ENCODE measurements at regions not wholly inside any gene's neighbourhood (a gene's known extent, or its start where the extent isn't known, plus 50 kb on each side); places are given as distances from the start of the nearest gene placed in this dataset.

GRCh38 chr15:58279654-58280053, 141.5 kb downstream of the AQP9 start:
- H2AFZ ChIP-seq (ENCODE audit: low read length): no peak overlapping the region
- TF ChIP-seq CTCF (IDR thresholded peaks at IDR 0.05; ENCODE audit: low read length) (no peak), EZH2 (IDR thresholded peaks at IDR 0.05; ENCODE audit: borderline replicate concordance, low read length) (no peak)
- H3K4me1 ChIP-seq (ENCODE audit: insufficient read depth, low read length, severe bottlenecking): no peaks in the 10 kb centered on the region
- no peaks in the 10 kb centered on the region for H3K9me2 ChIP-seq (ENCODE audit: low read depth, low read length)
- H3K4me3 ChIP-seq (ENCODE audit: low read depth, low read length, poor library complexity, severe bottlenecking): no peak overlapping the region
- no peak overlapping the region for H3K27ac ChIP-seq (ENCODE audit: low read depth, low read length, poor library complexity, severe bottlenecking)
- no peaks in the 10 kb centered on the region for H3K79me2 ChIP-seq (ENCODE audit: insufficient read depth, low read length)
- H3F3A ChIP-seq (ENCODE audit: insufficient read depth, low read length): no peaks in the 10 kb centered on the region
- H3K27me3 ChIP-seq (ENCODE audit: insufficient read depth, low read length): 0 out of 2 replicates have a peak, but pooled peaks cover 4% of the 10 kb centered on the region
- H4K20me1 ChIP-seq (ENCODE audit: insufficient read depth, low read length): no peaks in the 10 kb centered on the region
- H3K4me2 ChIP-seq (ENCODE audit: low read length): no peak overlapping the region
- no peak overlapping the region for H3K9ac ChIP-seq (ENCODE audit: low read length)
- no peaks in the 10 kb centered on the region for H3K36me3 ChIP-seq (ENCODE audit: insufficient read depth, low read length)
- no peaks in the 10 kb centered on the region for H3K9me3 ChIP-seq (ENCODE audit: low read length)

DNA sequence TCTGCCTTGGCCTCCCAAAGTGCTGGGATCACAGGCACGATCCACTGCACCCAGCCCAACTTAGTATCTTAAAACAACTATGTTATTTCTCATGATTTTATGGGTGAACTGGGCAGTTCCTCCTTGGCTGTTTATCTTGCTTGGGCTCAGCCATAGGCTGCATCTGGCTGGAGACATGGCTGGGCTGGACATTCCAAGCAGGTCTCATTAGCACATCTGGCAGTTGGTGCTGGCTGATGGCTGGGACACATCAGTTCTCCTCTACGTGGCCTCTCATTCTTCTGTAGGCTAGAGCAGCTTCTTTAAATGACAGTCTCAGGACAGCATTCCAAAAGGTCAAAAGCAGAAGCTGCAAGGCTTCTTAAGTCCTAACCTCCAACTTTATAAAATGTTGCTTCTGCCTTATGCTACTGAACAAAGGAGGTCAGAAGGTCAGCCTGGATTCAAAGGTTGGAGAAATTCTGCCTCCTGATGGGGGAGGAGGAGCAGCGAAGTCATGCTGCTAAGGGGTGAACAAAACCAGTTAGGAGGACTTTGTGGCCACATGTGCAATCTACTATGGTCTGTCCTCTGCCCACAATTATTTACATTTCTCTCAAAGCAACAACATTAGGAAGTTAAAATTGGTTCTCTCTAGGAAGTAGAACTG, 144.0 kb downstream of the AQP9 start:
- no peaks in the 10 kb centered on the region for H3K9me2 ChIP-seq (ENCODE audit: low read depth, low read length)
- H3K4me2 ChIP-seq (ENCODE audit: low read length): no peak overlapping the region
- no peak overlapping the region for H2AFZ ChIP-seq (ENCODE audit: low read length)
- H3K9me3 ChIP-seq (ENCODE audit: low read length): no peaks in the 10 kb centered on the region
- H3K4me1 ChIP-seq (ENCODE audit: insufficient read depth, low read length, severe bottlenecking): peaks cover 6% of the 10 kb centered on the region
- no peaks in the 10 kb centered on the region for H4K20me1 ChIP-seq (ENCODE audit: insufficient read depth, low read length)
- H3K4me3 ChIP-seq (ENCODE audit: low read depth, low read length, poor library complexity, severe bottlenecking): no peak overlapping the region
- H3K27me3 ChIP-seq (ENCODE audit: insufficient read depth, low read length): 0 out of 2 replicates have a peak, but pooled peaks cover 4% of the 10 kb centered on the region
- TF ChIP-seq CTCF (IDR thresholded peaks at IDR 0.05; ENCODE audit: low read length): no peak
- no peak for TF ChIP-seq EZH2 (IDR thresholded peaks at IDR 0.05; ENCODE audit: borderline replicate concordance, low read length)
- no peak overlapping the region for H3K27ac ChIP-seq (ENCODE audit: low read depth, low read length, poor library complexity, severe bottlenecking)
- no peak overlapping the region for H3K9ac ChIP-seq (ENCODE audit: low read length)
- no peaks in the 10 kb centered on the region for H3F3A ChIP-seq (ENCODE audit: insufficient read depth, low read length)
- H3K36me3 ChIP-seq (ENCODE audit: insufficient read depth, low read length): no peaks in the 10 kb centered on the region
- no peaks in the 10 kb centered on the region for H3K79me2 ChIP-seq (ENCODE audit: insufficient read depth, low read length)

DNA sequence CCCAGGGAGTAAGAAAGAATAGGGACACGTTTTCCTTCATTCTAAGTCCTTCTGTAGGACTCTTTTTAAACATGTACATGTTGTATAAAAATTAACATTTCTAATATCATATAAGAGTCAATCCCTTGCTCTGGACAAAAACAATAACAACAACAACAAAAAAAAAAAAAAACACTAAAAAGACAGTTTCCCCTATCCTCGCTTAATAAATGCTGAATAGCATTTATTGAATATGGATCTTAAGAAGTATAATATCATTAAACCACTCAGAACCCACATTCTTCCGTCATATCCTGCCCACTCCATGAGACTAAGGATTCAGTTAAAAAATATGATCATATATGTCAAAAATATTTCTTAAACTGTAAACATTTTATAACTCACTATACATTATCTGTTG, 145.1 kb downstream of the AQP9 start:
- H3K9me3 ChIP-seq (ENCODE audit: low read length): no peaks in the 10 kb centered on the region
- H3K4me3 ChIP-seq (ENCODE audit: low read depth, low read length, poor library complexity, severe bottlenecking): no peak overlapping the region
- H3F3A ChIP-seq (ENCODE audit: insufficient read depth, low read length): no peaks in the 10 kb centered on the region
- H3K4me2 ChIP-seq (ENCODE audit: low read length): no peak overlapping the region
- H3K9ac ChIP-seq (ENCODE audit: low read length): no peak overlapping the region
- no peaks in the 10 kb centered on the region for H3K36me3 ChIP-seq (ENCODE audit: insufficient read depth, low read length)
- TF ChIP-seq EZH2 (IDR thresholded peaks at IDR 0.05; ENCODE audit: borderline replicate concordance, low read length): no peak
- no peak for TF ChIP-seq CTCF (IDR thresholded peaks at IDR 0.05; ENCODE audit: low read length)
- no peaks in the 10 kb centered on the region for H3K79me2 ChIP-seq (ENCODE audit: insufficient read depth, low read length)
- H3K4me1 ChIP-seq (ENCODE audit: insufficient read depth, low read length, severe bottlenecking): peaks cover 6% of the 10 kb centered on the region
- no peaks in the 10 kb centered on the region for H3K9me2 ChIP-seq (ENCODE audit: low read depth, low read length)
- no peak overlapping the region for H2AFZ ChIP-seq (ENCODE audit: low read length)
- H4K20me1 ChIP-seq (ENCODE audit: insufficient read depth, low read length): no peaks in the 10 kb centered on the region
- 0 out of 2 replicates have a peak, but pooled peaks cover 4% of the 10 kb centered on the region for H3K27me3 ChIP-seq (ENCODE audit: insufficient read depth, low read length)
- H3K27ac ChIP-seq (ENCODE audit: low read depth, low read length, poor library complexity, severe bottlenecking): no peak overlapping the region
